LHCN-M2 (cell line): ENCODE measurements at regions not wholly inside any gene's neighbourhood (a gene's known extent, or its start where the extent isn't known, plus 50 kb on each side); places are given as distances from the start of the nearest gene placed in this dataset.
"Not testable (repeated sequence)": the region's sequence is repeated elsewhere in the genome, so short reads cannot be mapped to it uniquely, and the experiment has no call there.

ENCODE experiments used
- DNase-seq: peaks from one replicate; pipeline ENCODE4 v3.0.0-alpha.2; 2012; ENCODE audit warnings: low read depth

DNA sequence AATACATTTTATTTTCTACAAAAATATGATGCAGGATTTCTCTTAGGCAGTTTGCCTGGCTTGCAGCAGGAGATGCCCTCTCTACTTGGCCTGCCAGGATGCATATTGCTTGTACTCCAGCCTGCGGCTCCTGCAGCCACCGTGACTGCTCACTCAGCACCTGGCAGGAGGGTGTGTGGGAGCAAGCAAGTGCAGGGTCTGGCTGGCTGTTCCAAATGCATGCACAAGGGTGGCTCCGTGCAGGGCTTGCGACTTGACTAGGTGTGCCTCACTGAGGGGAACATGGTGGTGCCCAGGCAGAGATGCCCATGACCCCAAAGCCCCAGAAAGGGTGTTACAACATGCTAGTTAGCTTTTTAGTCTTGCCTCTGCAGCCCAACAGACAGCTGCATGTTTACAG lies 1240.2 kb upstream of the ALCAM start:
- DNase-seq: no peak

DNA sequence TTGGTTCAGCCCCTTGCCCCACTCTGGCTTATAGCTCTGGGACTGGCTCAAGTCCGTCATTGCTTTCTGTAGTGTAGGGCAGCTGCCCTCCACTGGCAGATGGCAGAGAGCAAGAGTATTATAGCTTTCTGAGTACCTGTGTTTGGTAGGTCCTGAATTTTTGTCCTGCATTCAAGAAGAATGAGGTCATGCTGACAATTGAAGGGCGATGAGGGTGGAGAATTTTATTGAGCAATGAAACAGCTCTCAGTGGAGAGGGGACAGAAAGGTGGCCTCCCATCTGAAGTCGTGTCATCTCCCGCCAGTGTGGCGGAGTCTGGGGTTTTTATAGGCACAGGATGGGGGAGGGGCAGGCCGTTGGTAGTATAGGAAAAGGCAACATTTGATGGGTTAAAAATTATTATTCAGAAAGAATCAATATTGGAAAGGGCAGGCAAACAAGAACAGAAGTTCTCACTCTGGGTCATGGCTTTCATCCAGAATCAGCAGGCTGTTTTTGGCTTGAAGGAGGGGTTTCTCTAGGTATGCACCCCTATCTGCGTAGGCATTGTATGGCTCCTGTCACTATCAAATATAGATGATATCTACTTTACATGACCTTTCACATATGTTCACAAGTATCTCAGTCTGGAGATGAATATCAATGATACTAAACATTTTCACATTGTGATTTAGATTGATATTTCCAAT lies 1239.7 kb upstream of the ALCAM start:
- DNase-seq: no peak

DNA sequence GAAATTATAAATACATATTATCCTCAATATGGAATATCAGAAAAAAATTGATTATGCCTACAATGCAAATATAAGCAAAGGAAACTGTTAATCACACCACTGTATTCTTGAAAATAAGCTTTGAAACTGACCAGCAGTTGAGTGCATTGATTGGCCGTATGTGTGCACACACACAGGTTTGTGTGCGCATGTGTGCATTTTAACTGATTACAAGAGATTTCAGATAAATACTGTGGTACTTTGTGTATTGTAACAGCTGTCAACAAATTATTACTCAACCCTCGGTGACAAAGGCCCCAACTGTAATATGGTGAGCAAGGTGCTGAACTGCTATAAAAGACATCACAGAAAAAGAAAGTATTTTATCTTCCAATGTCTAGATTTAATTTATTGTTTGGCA lies 1238.9 kb upstream of the ALCAM start:
- DNase-seq: no peak

DNA sequence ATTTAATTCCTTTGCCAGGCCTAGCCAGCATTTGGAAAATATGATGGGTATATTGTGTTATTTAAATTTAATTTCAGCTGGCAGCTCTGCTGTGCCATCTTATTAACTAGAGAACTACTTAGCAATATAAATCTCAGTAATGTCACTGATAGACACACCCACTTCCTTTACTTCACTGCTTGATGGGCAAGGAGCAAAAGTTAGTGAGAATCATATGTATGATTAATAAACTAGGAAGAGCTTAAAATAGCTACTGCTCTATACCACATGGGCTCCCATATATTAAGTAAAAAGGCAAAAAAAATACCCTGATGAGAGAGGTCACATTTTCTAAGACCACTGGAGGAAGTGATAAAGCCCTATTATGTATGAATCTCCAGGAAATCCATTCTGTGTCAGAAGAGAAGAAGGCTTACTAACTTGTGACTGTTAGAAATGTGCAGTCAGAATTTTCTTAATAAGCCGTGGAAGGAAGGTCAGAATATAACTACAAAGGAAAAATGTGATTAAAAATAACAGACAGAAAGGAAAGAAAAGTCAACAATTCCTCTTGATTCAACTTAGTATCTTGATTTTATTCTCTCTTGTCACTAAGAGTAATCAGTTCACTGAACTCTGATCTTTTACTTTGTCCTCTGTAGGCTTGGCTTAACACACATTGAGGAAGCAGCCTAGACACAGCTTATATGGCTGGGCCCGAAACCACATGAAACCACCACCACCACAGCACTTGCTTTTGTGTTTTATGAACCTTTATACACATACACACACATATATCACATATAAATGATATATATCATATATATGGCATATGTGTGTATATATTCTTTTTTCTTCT lies 1233.9 kb upstream of the ALCAM start:
- DNase-seq: no peak

DNA sequence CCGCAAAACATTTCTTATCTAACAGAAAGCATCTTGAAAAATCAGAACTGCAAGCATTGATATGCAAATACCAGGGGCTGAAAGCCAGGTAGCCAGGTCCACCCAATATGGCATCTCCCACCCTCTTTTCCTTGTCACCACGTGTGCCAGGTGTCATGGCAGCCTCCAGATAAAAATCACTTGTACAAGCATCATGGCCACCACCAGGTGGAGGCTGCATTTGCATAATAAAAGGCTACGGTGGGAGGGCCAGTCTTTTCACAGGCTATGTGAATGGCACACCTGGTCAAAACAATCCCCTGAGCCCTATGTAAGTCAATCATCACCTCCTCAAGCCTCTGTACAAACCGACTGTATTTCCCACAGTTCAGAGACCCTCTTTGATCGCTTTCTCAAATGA lies 1233.1 kb upstream of the ALCAM start:
- DNase-seq: no peak

DNA sequence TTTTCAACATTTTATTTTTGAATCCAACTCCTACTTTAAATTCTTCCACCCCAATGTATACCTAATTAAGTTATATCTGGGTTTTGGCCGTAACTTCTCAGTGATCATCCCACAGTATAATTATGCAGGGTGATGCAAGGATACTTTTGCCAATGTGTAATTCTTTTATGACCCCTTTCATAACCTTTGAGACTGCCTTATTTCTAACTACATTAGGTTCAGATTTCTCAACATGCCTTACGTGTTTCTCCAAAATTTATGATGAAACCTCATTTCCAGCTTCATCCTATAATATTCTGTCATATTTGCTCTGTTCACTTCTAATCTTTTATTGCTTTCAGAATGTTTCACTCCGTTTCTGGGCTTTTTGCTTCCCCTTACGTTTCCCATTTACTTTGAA lies 1229.6 kb upstream of the ALCAM start:
- no peak for DNase-seq

DNA sequence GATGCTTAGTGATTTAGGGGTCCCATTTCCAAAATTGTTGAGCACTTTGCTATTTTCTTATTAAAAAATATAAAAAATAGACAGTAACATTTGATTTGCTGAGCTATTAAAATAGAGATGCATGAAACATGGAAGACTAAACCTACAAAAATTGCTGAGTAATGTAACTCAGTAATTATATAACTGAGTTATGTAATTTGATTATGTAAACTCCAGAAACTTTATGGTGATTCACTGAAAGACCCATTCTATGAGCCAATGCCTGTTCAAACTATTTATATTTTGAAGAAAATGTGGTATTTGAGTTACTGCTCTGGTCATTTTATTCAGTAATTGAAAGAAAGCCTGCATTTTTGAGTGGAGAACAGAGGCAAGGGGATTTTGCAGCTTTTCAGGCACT lies 1221.5 kb upstream of the ALCAM start:
- no peak for DNase-seq

DNA sequence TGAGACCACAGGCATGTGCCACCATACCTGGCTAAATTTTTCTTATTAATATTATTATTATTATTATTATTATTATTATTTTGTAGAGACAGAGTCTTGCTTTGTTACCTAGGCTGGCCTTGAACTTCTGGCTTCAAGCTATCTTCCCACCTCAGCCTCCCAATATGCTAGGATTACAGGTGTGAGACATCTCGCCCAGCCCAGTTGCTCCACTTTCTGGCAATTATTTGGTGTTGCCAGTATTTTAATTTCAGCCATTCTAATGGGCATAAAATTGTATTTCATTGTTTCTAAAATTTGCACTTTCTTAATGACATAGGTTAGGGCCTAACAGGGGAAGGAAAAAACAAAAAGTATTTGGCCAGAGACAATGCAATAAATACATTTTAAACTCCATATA lies 1217.6 kb upstream of the ALCAM start:
- no peak for DNase-seq

DNA sequence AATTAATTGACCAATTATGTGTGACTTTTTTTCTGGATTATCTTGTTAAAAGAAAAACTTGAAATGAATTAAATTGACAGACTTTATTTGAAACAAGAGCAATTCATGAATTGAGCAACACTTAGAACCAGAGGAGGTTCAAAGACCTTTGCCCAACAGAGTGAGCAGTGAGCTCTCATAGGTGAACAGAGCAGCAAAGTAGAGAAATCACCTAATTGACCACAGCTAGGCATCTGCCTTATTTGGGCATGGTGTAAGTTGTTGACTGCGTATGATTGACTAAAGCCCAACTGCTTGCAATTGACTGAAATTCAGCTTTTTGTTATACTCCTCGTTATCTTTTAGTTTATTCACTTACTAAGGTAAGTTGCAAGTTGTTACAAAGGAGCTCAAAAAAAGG lies 1216.0 kb upstream of the ALCAM start:
- DNase-seq: no peak

DNA sequence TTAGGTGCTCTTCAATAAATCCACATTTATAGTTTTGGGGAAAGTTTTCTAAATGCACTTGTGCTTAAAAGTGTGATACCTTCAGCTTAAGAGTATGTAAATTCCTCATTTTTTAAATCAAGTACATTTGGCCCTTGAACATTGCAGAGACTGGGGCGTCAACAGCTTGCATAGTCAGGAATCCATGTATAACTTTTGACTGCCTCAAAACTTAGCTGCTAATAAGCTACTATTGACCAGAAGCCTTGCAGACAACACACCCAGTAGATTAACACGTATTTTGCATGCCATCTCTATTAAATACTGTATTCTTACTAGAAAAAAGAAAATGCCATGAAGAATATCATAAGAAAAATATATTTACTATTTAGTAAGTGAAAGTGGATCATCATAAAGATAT lies 1211.8 kb upstream of the ALCAM start:
- DNase-seq: no peak

DNA sequence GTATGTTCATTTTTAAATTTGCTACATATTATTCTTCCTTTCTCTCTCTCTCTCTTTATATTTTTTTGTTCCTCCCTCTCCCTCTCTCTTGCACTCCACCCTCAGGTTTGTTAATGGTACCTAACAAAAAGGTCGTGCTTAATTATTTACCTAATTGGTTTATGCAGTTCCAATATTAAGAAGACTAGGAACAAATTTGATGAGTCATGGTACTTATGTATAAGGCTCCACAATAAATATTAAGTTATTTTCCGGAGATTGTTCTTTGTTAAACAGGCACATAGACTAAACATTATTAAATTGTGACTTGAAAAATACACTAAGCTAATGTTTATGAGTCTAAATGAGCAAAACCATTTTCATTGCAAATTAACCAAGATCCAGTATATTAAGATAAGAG lies 1200.8 kb upstream of the ALCAM start:
- no peak for DNase-seq

DNA sequence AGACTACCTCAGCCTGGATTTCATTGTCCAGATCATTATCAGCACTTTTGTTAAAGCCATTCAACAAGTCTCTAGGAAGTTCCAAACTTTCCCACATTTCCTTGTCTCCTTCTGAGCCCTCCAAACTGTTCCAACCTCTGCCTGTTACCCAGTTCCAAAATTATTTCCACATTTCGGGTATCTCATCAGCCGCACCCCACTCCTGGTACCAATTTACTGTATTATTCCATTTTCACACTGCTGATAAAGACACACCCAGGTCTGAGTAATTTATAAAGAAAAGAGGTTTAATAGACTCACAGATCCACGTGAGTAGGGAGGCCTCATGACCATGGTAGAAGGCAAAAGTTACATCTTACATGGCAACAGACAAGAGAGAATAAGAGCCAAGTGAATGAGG lies 1198.3 kb upstream of the ALCAM start:
- no peak for DNase-seq

DNA sequence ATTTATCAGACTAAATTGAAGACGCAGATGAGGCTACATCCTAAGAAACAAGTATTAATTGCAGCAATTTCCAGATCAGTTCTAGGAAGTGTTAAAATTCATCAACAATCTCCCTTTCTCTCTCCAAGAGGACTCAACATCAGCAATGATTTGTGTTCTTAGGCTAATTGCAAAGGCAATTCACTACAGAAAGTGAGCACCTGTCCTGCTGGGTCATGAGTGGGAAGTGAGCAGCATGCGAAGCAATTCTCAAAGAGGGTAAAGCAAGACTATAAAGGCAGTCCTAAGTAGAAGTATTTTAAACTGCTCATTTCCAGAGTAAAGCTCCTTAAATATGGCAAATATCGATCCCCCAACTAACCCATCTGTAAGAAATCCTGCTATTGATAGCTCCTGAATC lies 1191.0 kb upstream of the ALCAM start:
- DNase-seq: no peak

DNA sequence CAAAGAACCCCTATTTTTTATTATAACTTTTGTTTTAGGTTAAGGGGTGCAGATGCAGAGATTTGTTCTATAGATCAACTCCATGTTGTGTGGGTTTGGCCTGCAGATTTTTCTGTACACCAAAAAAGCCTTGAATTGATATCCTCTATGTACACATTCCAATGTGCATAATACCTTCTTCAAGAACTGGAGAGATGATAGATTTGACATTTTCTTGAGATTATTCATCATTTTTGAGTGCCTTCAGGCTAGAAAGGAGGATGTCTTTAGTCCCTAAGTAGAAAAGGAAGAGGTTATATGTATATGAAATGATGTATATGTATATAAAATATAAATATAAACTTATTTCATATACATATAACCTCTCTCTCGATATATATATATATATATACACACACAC lies 1190.0 kb upstream of the ALCAM start:
- no peak for DNase-seq

DNA sequence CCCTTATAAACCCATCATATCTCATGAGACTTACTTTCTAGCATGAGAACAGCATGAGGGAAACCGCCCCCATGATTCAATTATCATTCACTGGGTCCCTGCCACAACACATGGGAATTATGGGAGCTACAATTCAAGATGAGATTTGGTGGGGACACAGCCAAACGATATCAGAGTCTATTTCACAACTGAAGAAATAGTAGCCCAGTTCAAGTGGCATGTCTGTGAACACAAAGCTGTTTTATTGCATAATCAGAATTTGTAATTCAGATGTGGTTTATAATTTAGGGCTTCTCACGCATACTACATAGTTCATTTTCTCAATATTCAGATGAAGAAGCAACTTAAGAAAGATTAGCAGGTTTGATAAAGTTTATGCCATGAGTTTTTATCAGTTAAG lies 1188.0 kb upstream of the ALCAM start:
- DNase-seq: peak; percentile 0

DNA sequence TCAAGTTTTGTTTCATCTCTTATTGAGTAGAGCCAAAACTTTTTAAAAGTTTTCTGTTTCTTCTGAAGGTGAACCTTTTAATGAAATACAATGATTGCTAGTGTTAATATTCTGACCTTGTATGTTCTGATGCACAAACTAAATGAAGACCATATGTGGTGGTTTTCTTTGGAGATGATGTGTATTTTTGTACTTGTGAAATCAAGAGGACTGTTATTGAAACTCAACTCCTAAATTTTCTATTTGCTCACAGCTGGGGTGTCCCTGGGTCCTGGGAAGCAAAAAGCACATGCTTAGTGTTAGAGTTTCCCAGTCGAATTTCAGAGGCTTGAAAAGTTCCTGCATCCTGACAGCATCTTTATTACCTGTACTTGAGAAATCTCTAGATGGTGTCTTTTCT lies 1185.8 kb upstream of the ALCAM start:
- DNase-seq: no peak

DNA sequence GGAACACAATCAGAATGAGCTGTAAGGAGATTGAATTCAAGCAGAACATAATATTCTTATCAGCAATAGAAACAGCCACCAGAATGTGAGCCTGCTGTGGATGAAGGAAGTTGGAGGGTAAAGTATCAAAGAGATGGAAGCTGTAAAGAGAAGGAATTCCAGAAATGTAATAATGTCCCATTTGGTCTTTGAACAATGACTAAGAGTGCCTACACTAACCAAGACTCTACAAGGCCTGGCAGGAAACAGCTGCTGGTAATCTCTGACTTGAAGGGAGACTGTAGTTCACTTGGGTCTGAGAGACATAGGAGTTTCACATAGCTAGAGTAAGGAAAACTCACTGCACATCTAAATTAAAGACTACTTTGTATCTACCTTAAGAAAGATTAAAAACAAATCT lies 1176.0 kb upstream of the ALCAM start:
- DNase-seq: peak; percentile 12

DNA sequence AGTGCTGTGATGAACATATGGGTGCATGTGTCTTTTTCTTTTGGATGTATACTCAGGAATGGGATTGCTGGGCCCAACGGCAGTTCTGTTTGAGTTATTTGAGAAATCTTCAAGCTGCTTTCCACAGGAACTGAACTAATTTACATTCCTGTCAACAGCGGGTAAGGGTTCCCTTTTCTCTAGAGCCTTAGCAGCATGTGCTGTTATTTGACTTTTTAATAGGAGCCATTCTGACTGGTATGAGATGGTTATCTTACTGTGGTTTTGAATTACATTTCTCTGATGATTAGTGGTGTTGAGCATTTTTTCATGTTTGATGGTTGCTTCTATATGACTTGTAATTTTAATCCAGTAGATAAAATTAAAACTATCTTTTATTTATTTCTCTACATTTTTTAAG lies 1168.6 kb upstream of the ALCAM start:
- no peak for DNase-seq

DNA sequence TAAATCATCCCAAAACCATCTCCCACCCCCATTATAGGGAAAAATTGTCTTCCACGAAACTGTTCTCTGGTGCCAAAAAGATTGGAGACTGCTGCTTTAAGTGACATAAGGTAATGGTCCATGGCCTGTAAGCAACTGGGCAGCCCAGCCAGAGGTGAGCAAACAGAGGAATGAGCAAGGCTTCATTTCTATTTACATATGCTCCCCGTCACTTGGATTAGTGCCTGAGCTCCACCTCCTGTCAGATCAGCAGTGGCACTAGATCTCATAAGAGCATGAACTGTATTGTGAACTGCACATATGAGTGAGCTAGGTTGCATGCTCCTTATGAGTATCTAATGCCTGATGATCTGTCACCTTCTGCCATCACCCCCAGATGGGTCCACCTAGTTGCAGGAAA lies 1159.8 kb upstream of the ALCAM start:
- DNase-seq: no peak

DNA sequence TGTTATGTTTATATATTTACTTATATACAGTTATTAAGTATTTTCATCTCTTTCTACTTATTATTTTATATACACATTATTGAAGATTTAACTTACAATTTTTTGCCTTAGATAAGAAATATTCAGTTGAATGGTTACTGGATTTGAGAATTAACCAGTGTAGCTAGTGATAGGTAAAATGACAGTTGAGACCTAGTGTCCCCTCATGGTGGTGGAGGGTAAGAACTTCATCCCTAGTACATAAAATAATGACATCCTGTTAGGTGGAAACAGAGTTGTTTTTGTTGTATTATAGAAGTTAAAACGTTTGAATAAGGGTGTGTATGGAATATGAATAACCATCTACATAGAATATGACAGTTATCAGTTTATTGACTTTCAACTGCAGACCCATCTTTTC lies 1152.4 kb upstream of the ALCAM start:
- DNase-seq: no peak

DNA sequence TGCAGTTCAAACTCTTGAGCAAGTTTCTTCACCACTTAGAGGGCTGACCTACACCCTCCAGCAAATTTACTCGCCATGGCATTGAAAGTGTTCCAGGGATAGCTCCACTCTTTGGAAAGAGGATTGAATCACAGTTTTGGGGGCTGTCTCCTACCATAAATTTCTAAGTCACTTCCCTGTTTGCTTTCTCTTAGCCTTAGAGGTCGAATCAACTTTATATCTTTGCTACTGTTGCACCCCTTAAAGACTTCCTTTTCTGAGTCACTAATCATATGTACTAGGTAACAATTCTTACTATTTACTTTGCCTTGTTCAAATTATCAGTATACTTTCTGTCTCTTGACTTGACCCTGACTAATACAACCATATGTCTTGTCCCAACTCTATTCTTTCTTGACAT lies 1151.8 kb upstream of the ALCAM start:
- no peak for DNase-seq

DNA sequence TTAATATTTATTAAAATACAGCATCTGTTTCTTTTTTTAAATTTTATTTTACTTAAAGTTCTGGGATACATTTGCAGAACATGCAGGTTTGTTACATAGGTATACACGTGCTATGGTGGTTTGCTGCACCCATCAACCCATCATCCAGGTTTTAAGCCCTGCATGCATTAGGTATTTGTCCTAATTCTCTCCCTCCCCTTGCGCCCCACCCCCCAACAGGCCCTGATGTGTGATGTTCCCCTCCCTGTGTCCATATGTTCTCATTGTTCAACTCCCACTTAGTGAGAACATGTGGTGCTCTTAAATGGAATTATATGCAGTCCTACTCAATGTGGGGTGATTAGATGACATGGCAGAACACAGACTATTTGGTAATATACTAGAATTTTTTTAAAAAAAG lies 1147.7 kb upstream of the ALCAM start:
- DNase-seq: not testable (repeated sequence)

DNA sequence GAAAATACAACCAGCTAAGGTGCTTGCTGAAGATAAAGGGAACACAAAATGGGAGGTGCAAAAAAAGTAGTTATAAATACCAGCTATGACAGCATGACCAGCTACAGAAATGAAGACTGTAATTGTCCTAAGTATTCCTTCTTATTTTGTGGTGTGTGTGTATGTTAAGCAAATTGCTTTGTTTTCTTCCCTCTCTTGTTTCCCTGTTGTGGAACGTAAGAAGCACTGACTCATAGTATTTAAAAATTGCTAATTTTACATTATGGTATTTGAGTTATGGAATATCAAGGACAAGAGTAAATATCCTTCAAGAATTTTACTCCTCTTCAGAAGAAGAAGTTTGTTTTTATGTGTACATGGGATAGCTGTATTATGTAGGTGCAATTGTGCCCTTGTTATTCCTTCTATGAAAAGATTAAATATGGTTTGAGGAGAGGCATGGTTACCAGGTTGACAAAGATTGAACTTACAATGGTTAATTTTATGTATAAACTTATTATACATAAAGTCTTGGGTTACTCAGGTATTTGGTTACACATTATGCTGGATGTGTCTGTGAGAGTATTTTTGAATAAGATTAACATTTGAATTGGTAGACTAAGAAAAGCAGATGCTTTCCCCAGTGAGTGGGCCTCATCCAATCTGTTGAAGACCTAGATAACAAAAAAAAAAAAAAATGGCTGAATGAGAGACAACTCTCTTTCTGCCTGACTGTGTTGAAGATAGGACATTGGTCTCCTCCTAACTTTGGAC lies 1132.1 kb upstream of the ALCAM start:
- no peak for DNase-seq
